Smooth muscle cell (in vitro differentiated cells): ENCODE measurements at regions not wholly inside any gene's neighbourhood (a gene's known extent, or its start where the extent isn't known, plus 50 kb on each side); places are given as distances from the start of the nearest gene placed in this dataset.

Experiments
- DNase-seq: peaks from one replicate; lab custom pipeline; 2025; ENCODE audit not compliant: unreplicated experiment; lab: John Stamatoyannopoulos, UW
- H2AFZ ChIP-seq: fragments of 200-600 bp; sonication (generic); 2 replicates; pipeline ENCODE4 v1.6.0; 2016; ENCODE audit warnings: antibody characterized with exemption, low read depth, mild to moderate bottlenecking
- H3F3A ChIP-seq: fragments of 200-600 bp; sonication (generic); 2 replicates; pipeline ENCODE4 v1.6.0; 2017; ENCODE audit warnings: antibody characterized with exemption, low read depth
- H3K27ac ChIP-seq: fragments of 200-600 bp; sonication (generic); 2 replicates; pipeline ENCODE4 v1.5.1; 2016; ENCODE audit warnings: low read depth, mild to moderate bottlenecking
- H3K27me3 ChIP-seq: fragments of 200-600 bp; sonication (generic); 2 replicates; pipeline ENCODE4 v1.6.1; 2016; ENCODE audit warnings: low read depth, mild to moderate bottlenecking
- H3K36me3 ChIP-seq: fragments of 200-600 bp; sonication (generic); 2 replicates; pipeline ENCODE4 v1.5.1; 2016; ENCODE audit warnings: low read depth
- H3K4me1 ChIP-seq: fragments of 200-600 bp; sonication (generic); 2 replicates; pipeline ENCODE4 v1.5.1; 2016; ENCODE audit warnings: low read depth
- H3K4me2 ChIP-seq: fragments of 200-600 bp; sonication (generic); 2 replicates; pipeline ENCODE4 v1.6.0; 2016; ENCODE audit warnings: mild to moderate bottlenecking
- H3K4me3 ChIP-seq: fragments of 200-600 bp; sonication (generic); 2 replicates; pipeline ENCODE4 v1.5.1; 2016; ENCODE audit warnings: mild to moderate bottlenecking
- H3K79me2 ChIP-seq: fragments of 200-600 bp; sonication (generic); 2 replicates; pipeline ENCODE4 v1.6.0; 2016; ENCODE audit warnings: low read depth, mild to moderate bottlenecking
- H3K9ac ChIP-seq: fragments of 200-600 bp; sonication (generic); 2 replicates; pipeline ENCODE4 v1.6.0; 2016; ENCODE audit warnings: low read depth
- H3K9me3 ChIP-seq: fragments of 200-600 bp; sonication (generic); replicated peaks from 2 replicates; pipeline ENCODE4 v1.5.1; 2016; ENCODE audit warnings: low read depth
- H4K20me1 ChIP-seq: fragments of 200-600 bp; sonication (generic); 2 replicates; pipeline ENCODE4 v1.6.0; 2016; ENCODE audit warnings: low read depth
- CTCF ChIP-seq: fragments of 200-600 bp; sonication (generic); IDR thresholded peaks from 2 replicates; pipeline ENCODE4 v1.5.1; 2017; ENCODE audit warnings: borderline replicate concordance, mild to moderate bottlenecking, antibody characterized with exemption; ENCODE audit not compliant: insufficient read depth, poor library complexity, severe bottlenecking
- WGBS: methylation state at CpG from one replicate; pipeline ENCODE4 v1.1.7; 2016; ENCODE audit warnings: low lambda C conversion rate; 5-methylcytosine and 5-hydroxymethylcytosine counted together

GRCh38 chr2:403682-404081 lies 115.8 kb upstream of the ALKAL2 start:
- H3K4me2 ChIP-seq, result no peak overlapping the region
- no peaks in the 10 kb centered on the region for H4K20me1 ChIP-seq
- DNase-seq, result no peak

GRCh38 chr2:402721-403120 lies 114.8 kb upstream of the ALKAL2 start:
- Histone ChIP-seq H3K9me3 (no peaks in the 10 kb centered on the region), H3K36me3 (no peaks in the 10 kb centered on the region), H3K79me2 (no peaks in the 10 kb centered on the region), H3K27me3 (no peaks in the 10 kb centered on the region), H3K4me1 (no peaks in the 10 kb centered on the region), H3F3A (no peaks in the 10 kb centered on the region), H3K4me3 (no peak overlapping the region), H3K4me2 (no peak overlapping the region), H2AFZ (no peak overlapping the region), H3K9ac (no peak overlapping the region), H4K20me1 (no peaks in the 10 kb centered on the region), H3K27ac (no peak overlapping the region)
- no peak for DNase-seq
- 91% methylated on average over 3 of the region's 3 CpGs for WGBS
- no peak for TF ChIP-seq CTCF

More at GRCh38 chr2:403682-404081, 115.8 kb upstream of the ALKAL2 start:
- no peak overlapping the region for H2AFZ ChIP-seq
- no peak overlapping the region for H3K27ac ChIP-seq
- no peaks in the 10 kb centered on the region for H3K9me3 ChIP-seq
- H3K27me3 ChIP-seq, result no peaks in the 10 kb centered on the region
- H3K4me3 ChIP-seq, result no peak overlapping the region
- no peak overlapping the region for H3K9ac ChIP-seq
- no peaks in the 10 kb centered on the region for H3K79me2 ChIP-seq
- H3F3A ChIP-seq, result no peaks in the 10 kb centered on the region
- no peak for TF ChIP-seq CTCF
- H3K36me3 ChIP-seq, result no peaks in the 10 kb centered on the region
- H3K4me1 ChIP-seq, result no peaks in the 10 kb centered on the region

GRCh38 chr2:402206-402605 lies 114.3 kb upstream of the ALKAL2 start:
- no peak overlapping the region for H3K9ac ChIP-seq
- H3K27ac ChIP-seq, result no peak overlapping the region
- TF ChIP-seq CTCF, result no peak
- 88% methylated on average over 3 of the region's 3 CpGs for WGBS
- DNase-seq, result no peak
- no peaks in the 10 kb centered on the region for H3K9me3 ChIP-seq
- no peak overlapping the region for H2AFZ ChIP-seq
- H3K27me3 ChIP-seq, result no peaks in the 10 kb centered on the region
- no peak overlapping the region for H3K4me2 ChIP-seq
- H3K4me3 ChIP-seq, result no peak overlapping the region
- H3K4me1 ChIP-seq, result no peaks in the 10 kb centered on the region
- H4K20me1 ChIP-seq, result no peaks in the 10 kb centered on the region
- H3F3A ChIP-seq, result no peaks in the 10 kb centered on the region
- no peaks in the 10 kb centered on the region for H3K36me3 ChIP-seq
- H3K79me2 ChIP-seq, result no peaks in the 10 kb centered on the region

- Histone ChIP-seq H3K4me2 (no peak overlapping the region), H3K27me3 (no peaks in the 10 kb centered on the region), H2AFZ (no peak overlapping the region), H3K9ac (no peak overlapping the region), H3K36me3 (no peaks in the 10 kb centered on the region), H3K4me3 (no peak overlapping the region), H3K4me1 (no peaks in the 10 kb centered on the region), H3K9me3 (no peaks in the 10 kb centered on the region), H3K79me2 (no peaks in the 10 kb centered on the region), H4K20me1 (no peaks in the 10 kb centered on the region), H3K27ac (no peak overlapping the region), H3F3A (no peaks in the 10 kb centered on the region)
- 80% methylated on average over 14 of the region's 14 CpGs for WGBS
- no peak for TF ChIP-seq CTCF
- no peak for DNase-seq
Observed at GRCh38 chr2:401019-401679, 113.3 kb upstream of the ALKAL2 start.
